Nephron progenitor cell (in vitro differentiated cells): ENCODE measurements at regions not wholly inside any gene's neighbourhood (a gene's known extent, or its start where the extent isn't known, plus 50 kb on each side); places are given as distances from the start of the nearest gene placed in this dataset.

ENCODE experiments used
- DNase-seq: peaks from one replicate; pipeline ENCODE4 v3.0.0; 2021
- H3K27ac Mint-ChIP-seq: 2 replicates; pipeline ENCODE4 v1.8.0; 2021; ENCODE audit warnings: mild to moderate bottlenecking, moderate library complexity, mixed read lengths
- H3K27me3 Mint-ChIP-seq: 2 replicates; pipeline ENCODE4 v1.8.0; 2021; ENCODE audit warnings: mild to moderate bottlenecking, low read depth, mixed read lengths; ENCODE audit not compliant: poor library complexity
- H3K36me3 Mint-ChIP-seq: 2 replicates; pipeline ENCODE4 v1.8.0; 2021; ENCODE audit warnings: low read depth, mixed read lengths
- H3K4me1 Mint-ChIP-seq: 2 replicates; pipeline ENCODE4 v1.8.0; 2021; ENCODE audit warnings: mixed read lengths
- H3K4me3 Mint-ChIP-seq: 2 replicates; pipeline ENCODE4 v1.8.0; 2021; ENCODE audit warnings: mild to moderate bottlenecking, moderate library complexity, mixed read lengths
- H3K9me3 Mint-ChIP-seq: 2 replicates; pipeline ENCODE4 v1.8.0; 2021; ENCODE audit warnings: mild to moderate bottlenecking, moderate library complexity, mixed read lengths
- CTCF ChIP-seq: fragments of 200-600 bp; sonication (generic); IDR thresholded peaks from 2 replicates; pipeline ENCODE4 v1.5.0; 2021; ENCODE audit warnings: antibody characterized with exemption

- Mint-ChIP-seq H3K27me3 (peaks cover 11% of the 10 kb centered on the region), H3K4me3 (no peak overlapping the region), H3K27ac (no peak overlapping the region), H3K9me3 (peaks cover 26% of the 10 kb centered on the region), H3K36me3 (peaks cover 1% of the 10 kb centered on the region), H3K4me1 (peaks cover 26% of the 10 kb centered on the region)
- no peak for TF ChIP-seq CTCF
- DNase-seq: no peak
These were observed 396.8 kb upstream of the ANKRD30A start for GRCh38 chr10:36728626-36729025.

- Mint-ChIP-seq H3K27ac (peak overlapping the region; percentile 89), H3K4me3 (no peak overlapping the region), H3K27me3 (peaks cover 7% of the 10 kb centered on the region), H3K9me3 (peaks cover 8% of the 10 kb centered on the region), H3K4me1 (peaks cover 52% of the 10 kb centered on the region), H3K36me3 (no peaks in the 10 kb centered on the region)
- DNase-seq: peak; percentile 57
- TF ChIP-seq CTCF: peak; percentile 45
These were observed 399.5 kb upstream of the ANKRD30A start for GRCh38 chr10:36725581-36726520.

- no peak for DNase-seq
- no peak for TF ChIP-seq CTCF
- Mint-ChIP-seq H3K9me3 (peaks cover 18% of the 10 kb centered on the region), H3K27ac (peak overlapping the region; percentile 16), H3K4me3 (no peak overlapping the region), H3K27me3 (peaks cover 4% of the 10 kb centered on the region), H3K4me1 (peaks cover 52% of the 10 kb centered on the region), H3K36me3 (no peaks in the 10 kb centered on the region)
These were observed 402.6 kb upstream of the ANKRD30A start for GRCh38 chr10:36722777-36723176.

GRCh38 chr10:36721871-36722270 is 403.5 kb upstream of the ANKRD30A start:
- H3K27ac Mint-ChIP-seq: no peak overlapping the region
- H3K36me3 Mint-ChIP-seq: no peaks in the 10 kb centered on the region
- H3K9me3 Mint-ChIP-seq: peaks cover 18% of the 10 kb centered on the region
- DNase-seq: no peak
- no peak for TF ChIP-seq CTCF
- peaks cover 52% of the 10 kb centered on the region for H3K4me1 Mint-ChIP-seq
- H3K4me3 Mint-ChIP-seq: no peak overlapping the region
- no peaks in the 10 kb centered on the region for H3K27me3 Mint-ChIP-seq

- no peak overlapping the region for H3K4me3 Mint-ChIP-seq
- no peak overlapping the region for H3K27ac Mint-ChIP-seq
- H3K27me3 Mint-ChIP-seq: peaks cover 2% of the 10 kb centered on the region
- H3K36me3 Mint-ChIP-seq: no peaks in the 10 kb centered on the region
- TF ChIP-seq CTCF: no peak
- peaks cover 47% of the 10 kb centered on the region for H3K4me1 Mint-ChIP-seq
- peaks cover 18% of the 10 kb centered on the region for H3K9me3 Mint-ChIP-seq
- DNase-seq: no peak
These were observed 404.5 kb upstream of the ANKRD30A start for GRCh38 chr10:36720895-36721294.

GRCh38 chr10:36717118-36717517 is 408.3 kb upstream of the ANKRD30A start:
- TF ChIP-seq CTCF: no peak
- Mint-ChIP-seq H3K27me3 (peaks cover 11% of the 10 kb centered on the region), H3K4me1 (peaks cover 13% of the 10 kb centered on the region)

More at GRCh38 chr10:36717118-36717517, 408.3 kb upstream of the ANKRD30A start:
- Mint-ChIP-seq H3K36me3 (no peaks in the 10 kb centered on the region), H3K4me3 (no peak overlapping the region), H3K27ac (no peak overlapping the region), H3K9me3 (peaks cover 18% of the 10 kb centered on the region)
- no peak for DNase-seq
